ENCODE measurements at regions not wholly inside any gene's neighbourhood (a gene's known extent, or its start where the extent isn't known, plus 50 kb on each side); places are given as distances from the start of the nearest gene placed in this dataset.
A peak's percentile ranks its signal among the peaks of the same experiment; 100 is the strongest.

DNA sequence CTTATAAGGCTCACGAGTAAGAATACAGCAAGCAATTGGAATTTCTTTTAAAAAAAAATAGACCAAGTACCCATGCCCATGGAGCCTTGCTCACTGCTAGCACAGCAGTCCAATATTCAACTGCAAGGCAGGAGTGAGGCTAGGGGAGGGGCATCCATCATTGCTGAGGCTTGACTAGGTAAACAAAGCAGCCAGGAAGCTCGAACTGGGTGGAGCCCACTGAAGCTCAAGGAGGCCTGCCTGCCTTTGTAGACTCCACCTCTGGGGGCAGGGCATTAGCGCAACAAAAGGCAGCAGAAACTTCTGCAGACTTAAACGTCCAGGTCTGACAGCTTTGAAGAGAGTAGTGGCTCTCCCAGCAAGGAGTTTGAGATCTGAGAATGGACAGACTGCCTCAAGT, 84.0 kb upstream of the STEAP1 start:
- DNase-seq (ENCODE audit: low read depth): peak; percentile 23

DNA sequence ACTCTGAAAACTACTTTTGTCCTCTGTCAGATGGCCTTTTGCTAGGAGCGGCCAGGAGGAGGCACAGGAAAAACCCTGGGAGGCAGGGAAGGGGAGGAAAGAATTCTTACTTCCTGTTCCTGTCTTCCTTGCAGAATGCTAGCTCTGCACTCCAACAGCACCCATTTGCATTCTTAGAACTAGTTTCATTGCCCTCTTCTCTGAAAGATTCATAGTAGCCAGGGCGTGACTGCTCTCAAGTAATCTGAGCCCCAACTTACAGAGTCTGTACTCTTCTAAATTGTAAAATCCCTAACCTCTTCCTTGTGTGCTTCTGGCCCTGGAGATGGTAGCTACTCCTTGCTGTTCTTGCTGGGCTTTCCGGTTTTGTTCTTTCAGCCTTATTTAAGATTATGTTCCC, 75.3 kb upstream of the STEAP1 start:
- no peak for DNase-seq (ENCODE audit: low read depth)

DNA sequence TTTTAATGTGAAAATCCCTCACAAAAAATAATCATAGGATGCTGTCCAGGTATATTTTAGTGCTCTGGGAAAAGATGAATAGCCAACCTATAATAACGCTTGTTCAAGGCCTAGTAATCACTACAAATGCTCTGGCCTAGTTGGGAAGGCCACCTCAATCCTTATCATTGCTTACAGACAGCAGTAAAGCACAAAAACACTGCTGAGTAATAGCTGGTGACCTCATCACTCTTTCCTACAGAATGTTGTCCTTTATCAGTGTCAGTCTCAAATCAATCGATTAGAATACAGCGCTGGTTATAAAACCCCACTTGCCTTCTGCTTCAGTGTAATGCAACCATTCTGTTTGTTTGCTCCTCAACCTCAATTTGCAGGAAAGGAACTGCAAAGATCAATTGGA, 72.6 kb upstream of the STEAP1 start:
- DNase-seq (ENCODE audit: low read depth): no peak

DNA sequence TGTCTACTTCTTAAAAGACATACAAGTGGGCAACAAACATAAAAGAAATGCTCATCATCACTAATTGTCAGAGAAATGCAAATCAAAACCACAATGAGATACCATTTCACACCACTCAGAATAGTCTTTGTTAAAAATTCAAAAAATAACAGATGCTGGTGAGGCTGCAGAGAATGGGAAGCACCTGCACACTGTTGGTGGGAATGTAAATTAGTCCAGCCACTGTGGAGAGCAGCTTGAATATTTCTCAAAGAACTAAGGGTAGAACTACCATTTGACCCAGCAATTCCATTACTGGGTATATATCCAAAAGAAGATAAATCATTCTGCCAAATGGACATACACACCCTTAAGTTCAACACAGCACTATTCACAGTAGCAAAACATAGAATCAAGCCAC, 61.8 kb upstream of the STEAP1 start:
- no peak for DNase-seq (ENCODE audit: low read depth)

DNA sequence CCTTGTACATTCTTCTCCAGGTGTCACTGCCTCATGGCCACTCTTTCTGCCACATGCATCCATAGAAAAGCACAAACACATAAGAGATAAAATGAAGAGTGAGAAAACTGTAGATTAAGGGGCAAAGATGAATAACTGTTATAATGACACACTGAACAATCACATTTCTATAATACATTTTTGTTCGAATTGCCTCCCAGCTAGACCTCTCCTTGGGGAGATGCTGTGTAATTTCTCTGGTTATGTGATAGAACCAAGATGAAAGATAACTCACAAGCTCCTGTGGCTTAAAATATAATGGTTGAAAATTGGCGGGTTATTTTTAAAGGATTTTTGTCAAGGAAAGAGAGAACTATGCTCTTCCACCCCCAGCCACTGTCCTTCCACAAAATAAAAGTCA, 60.2 kb upstream of the STEAP1 start:
- DNase-seq (ENCODE audit: low read depth): no peak
